MM.1S (cell line): ENCODE measurements at regions not wholly inside any gene's neighbourhood (a gene's known extent, or its start where the extent isn't known, plus 50 kb on each side); places are given as distances from the start of the nearest gene placed in this dataset.

Source experiments
- DNase-seq: peaks from one replicate; pipeline ENCODE4 v3.0.0-alpha.2; 2015
- H2AFZ ChIP-seq: fragments of 300-600 bp; sonication (generic); 2 replicates; pipeline ENCODE4 v1.6.0; 2016; ENCODE audit warnings: antibody characterized with exemption, low read length
- H3F3A ChIP-seq: fragments of 300-600 bp; sonication (generic); 2 replicates; pipeline ENCODE4 v1.6.1; 2016; ENCODE audit warnings: mild to moderate bottlenecking, antibody characterized with exemption, low read length, moderate library complexity, mixed read lengths; ENCODE audit not compliant: insufficient read depth
- H3K27ac ChIP-seq: fragments of 300-600 bp; sonication (generic); 2 replicates; pipeline ENCODE4 v1.5.1; 2016; ENCODE audit warnings: mild to moderate bottlenecking, low read length
- H3K27me3 ChIP-seq: fragments of 300-600 bp; sonication (generic); replicated peaks from 2 replicates; pipeline ENCODE4 v1.6.0; 2016; ENCODE audit warnings: low read length; ENCODE audit not compliant: insufficient read depth
- H3K36me3 ChIP-seq: fragments of 300-600 bp; sonication (generic); replicated peaks from 2 replicates; pipeline ENCODE4 v1.6.1; 2016; ENCODE audit warnings: mild to moderate bottlenecking, low read length, mixed read lengths; ENCODE audit not compliant: insufficient read depth
- H3K4me1 ChIP-seq: fragments of 300-600 bp; sonication (generic); 2 replicates; pipeline ENCODE4 v1.6.1; 2016; ENCODE audit warnings: low read length, mixed read lengths
- H3K4me2 ChIP-seq: fragments of 300-600 bp; sonication (generic); 2 replicates; pipeline ENCODE4 v1.6.0; 2016; ENCODE audit warnings: low read depth, low read length
- H3K4me3 ChIP-seq: fragments of 300-600 bp; sonication (generic); 2 replicates; pipeline ENCODE4 v1.5.1; 2016; ENCODE audit warnings: low read length, mixed read lengths
- H3K79me2 ChIP-seq: fragments of 300-600 bp; sonication (generic); 2 replicates; pipeline ENCODE4 v1.6.1; 2016; ENCODE audit warnings: mixed run types, low read length, mixed read lengths
- H3K9ac ChIP-seq: fragments of 300-600 bp; sonication (generic); 2 replicates; pipeline ENCODE4 v1.6.1; 2016; ENCODE audit warnings: low read length, mixed read lengths
- H3K9me2 ChIP-seq: fragments of 300-600 bp; sonication (generic); replicated peaks from 2 replicates; pipeline ENCODE4 v1.6.1; 2016; ENCODE audit warnings: mild to moderate bottlenecking, low read length, mixed read lengths; ENCODE audit not compliant: insufficient read depth
- H3K9me3 ChIP-seq: fragments of 300-600 bp; sonication (generic); replicated peaks from 2 replicates; pipeline ENCODE4 v1.6.1; 2016; ENCODE audit warnings: mild to moderate bottlenecking, low read length, mixed read lengths; ENCODE audit not compliant: insufficient read depth
- H4K20me1 ChIP-seq: fragments of 300-600 bp; sonication (generic); 2 replicates; pipeline ENCODE4 v1.6.1; 2016; ENCODE audit warnings: mild to moderate bottlenecking, low read length, moderate library complexity, mixed read lengths; ENCODE audit not compliant: insufficient read depth
- EZH2 ChIP-seq: fragments of 300-600 bp; sonication (generic); optimal IDR thresholded peaks from 2 replicates; pipeline ENCODE3; 2017; ENCODE audit warnings: low read depth, mild to moderate bottlenecking, antibody characterized with exemption, low read length, mixed read lengths
- EZH2phosphoT487 ChIP-seq: fragments of 300-600 bp; sonication (generic); IDR thresholded peaks from 2 replicates; pipeline ENCODE4 v1.6.1; 2018; ENCODE audit warnings: antibody characterized with exemption, low read length
- TF ChIP-seq, protein P1 (sequence below): fragments of 300-600 bp; sonication (generic); IDR thresholded peaks from 2 replicates; pipeline ENCODE4 v1.5.1; 2016; ENCODE audit warnings: antibody characterized with exemption, low read length, mixed read lengths

DNA sequence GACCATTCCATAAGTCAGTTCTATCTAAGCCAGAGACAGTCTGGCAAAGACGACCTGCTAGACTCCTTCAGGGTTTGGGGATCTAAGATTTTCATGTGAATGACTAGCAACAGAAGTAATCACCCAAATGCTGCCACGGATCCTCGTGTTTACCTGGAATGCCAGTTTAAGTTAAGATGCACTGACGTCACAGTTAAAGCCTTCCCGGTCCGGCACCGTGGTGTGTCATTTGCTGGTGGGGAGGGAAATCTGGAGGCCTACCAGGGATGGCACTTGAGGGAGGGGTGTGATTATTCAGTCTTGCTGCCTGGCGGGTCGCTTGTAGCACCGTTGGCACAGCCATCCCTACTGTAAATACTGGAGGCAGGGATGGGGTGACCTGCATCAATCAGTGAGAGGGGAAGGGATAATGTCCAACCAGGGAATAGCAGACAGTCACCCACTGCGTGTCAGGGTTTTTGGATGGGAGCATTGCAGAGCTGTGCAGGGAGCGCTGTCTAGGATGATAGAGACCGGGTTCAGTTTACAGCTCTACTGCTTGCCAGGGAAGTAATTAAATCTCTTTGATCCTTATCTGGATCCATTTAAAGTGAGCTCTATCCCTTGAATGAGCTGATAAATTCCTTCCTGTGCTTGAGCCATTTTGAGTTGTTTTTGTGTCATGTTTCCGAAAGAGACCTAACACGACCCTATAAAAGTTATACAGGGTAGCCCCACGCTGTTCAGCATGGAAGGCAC lies 764.7 kb upstream of the EEF2KMT start:
- H2AFZ ChIP-seq: no peak overlapping the region
- H3K27ac ChIP-seq: no peak overlapping the region
- no peaks in the 10 kb centered on the region for H3K9me3 ChIP-seq
- H3K36me3 ChIP-seq: no peaks in the 10 kb centered on the region
- no peak for DNase-seq
- H3K4me3 ChIP-seq: no peak overlapping the region
- H3K9me2 ChIP-seq: no peaks in the 10 kb centered on the region
- H4K20me1 ChIP-seq: no peaks in the 10 kb centered on the region
- TF ChIP-seq EZH2phosphoT487 (no peak), EZH2 (no peak)
- H3K79me2 ChIP-seq: no peaks in the 10 kb centered on the region
- no peak overlapping the region for H3K4me2 ChIP-seq
- no peak overlapping the region for H3K9ac ChIP-seq
- peaks cover 20% of the 10 kb centered on the region for H3K4me1 ChIP-seq
- H3F3A ChIP-seq: no peaks in the 10 kb centered on the region
- H3K27me3 ChIP-seq: no peaks in the 10 kb centered on the region

DNA sequence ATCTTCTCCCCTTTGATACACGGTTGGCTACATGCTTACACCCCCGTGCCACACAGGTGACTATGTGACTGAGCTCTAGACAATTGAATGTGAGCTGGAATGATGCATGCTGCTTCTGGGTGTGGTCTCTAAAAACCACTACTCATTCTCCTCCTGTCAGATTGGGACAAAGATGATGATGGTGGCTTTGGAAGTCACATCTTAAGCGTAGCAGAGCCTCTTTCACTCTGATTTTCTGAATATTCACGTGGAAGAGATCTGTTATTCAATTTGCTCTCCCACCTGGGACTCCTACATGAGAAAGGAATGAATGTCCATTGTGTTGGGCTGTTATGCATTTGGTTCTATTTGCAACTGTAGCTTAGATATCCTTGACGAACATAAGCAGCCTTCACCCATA lies 763.6 kb upstream of the EEF2KMT start:
- Histone ChIP-seq H3K4me3 (no peak overlapping the region), H3F3A (no peaks in the 10 kb centered on the region), H3K36me3 (no peaks in the 10 kb centered on the region), H3K9ac (no peak overlapping the region), H3K79me2 (no peaks in the 10 kb centered on the region), H3K9me3 (no peaks in the 10 kb centered on the region), H3K9me2 (no peaks in the 10 kb centered on the region), H3K4me1 (peaks cover 19% of the 10 kb centered on the region), H3K27ac (no peak overlapping the region), H3K27me3 (no peaks in the 10 kb centered on the region), H4K20me1 (no peaks in the 10 kb centered on the region), H2AFZ (no peak overlapping the region), H3K4me2 (no peak overlapping the region)
- TF ChIP-seq EZH2: no peak
- TF ChIP-seq, protein P1, sequence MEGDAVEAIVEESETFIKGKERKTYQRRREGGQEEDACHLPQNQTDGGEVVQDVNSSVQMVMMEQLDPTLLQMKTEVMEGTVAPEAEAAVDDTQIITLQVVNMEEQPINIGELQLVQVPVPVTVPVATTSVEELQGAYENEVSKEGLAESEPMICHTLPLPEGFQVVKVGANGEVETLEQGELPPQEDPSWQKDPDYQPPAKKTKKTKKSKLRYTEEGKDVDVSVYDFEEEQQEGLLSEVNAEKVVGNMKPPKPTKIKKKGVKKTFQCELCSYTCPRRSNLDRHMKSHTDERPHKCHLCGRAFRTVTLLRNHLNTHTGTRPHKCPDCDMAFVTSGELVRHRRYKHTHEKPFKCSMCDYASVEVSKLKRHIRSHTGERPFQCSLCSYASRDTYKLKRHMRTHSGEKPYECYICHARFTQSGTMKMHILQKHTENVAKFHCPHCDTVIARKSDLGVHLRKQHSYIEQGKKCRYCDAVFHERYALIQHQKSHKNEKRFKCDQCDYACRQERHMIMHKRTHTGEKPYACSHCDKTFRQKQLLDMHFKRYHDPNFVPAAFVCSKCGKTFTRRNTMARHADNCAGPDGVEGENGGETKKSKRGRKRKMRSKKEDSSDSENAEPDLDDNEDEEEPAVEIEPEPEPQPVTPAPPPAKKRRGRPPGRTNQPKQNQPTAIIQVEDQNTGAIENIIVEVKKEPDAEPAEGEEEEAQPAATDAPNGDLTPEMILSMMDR: no peak
- TF ChIP-seq EZH2phosphoT487: no peak
- DNase-seq: no peak

DNA sequence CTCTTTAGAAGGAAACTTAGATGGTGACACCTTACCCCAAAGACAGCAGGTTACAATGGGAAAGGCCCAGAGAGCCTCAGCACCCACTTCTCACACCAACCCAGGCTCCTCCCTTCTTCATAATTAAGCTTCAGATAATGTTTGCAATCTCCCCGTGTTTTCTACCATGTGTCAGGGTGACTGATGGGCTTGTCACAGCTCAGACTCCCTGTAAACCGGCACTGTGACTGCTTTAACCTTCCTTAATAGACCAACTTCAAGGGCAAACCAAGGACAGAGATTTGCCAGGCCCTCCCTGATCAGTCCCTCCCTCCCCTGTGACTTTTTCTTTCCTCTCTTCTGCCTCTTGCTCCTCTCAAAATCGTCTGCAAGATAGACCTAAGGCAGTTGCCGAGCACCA lies 760.6 kb upstream of the EEF2KMT start:
- H3K36me3 ChIP-seq: no peaks in the 10 kb centered on the region
- no peaks in the 10 kb centered on the region for H3K9me2 ChIP-seq
- no peak overlapping the region for H3K9ac ChIP-seq
- no peaks in the 10 kb centered on the region for H3K9me3 ChIP-seq
- H4K20me1 ChIP-seq: no peaks in the 10 kb centered on the region
- no peaks in the 10 kb centered on the region for H3K27me3 ChIP-seq
- H3K79me2 ChIP-seq: no peaks in the 10 kb centered on the region
- DNase-seq: no peak
- TF ChIP-seq EZH2phosphoT487 (no peak), EZH2 (no peak)
- TF ChIP-seq, protein P1: no peak
- peaks cover 20% of the 10 kb centered on the region for H3K4me1 ChIP-seq
- H2AFZ ChIP-seq: no peak overlapping the region
- no peak overlapping the region for H3K4me3 ChIP-seq
- H3F3A ChIP-seq: no peaks in the 10 kb centered on the region
- H3K4me2 ChIP-seq: no peak overlapping the region
- no peak overlapping the region for H3K27ac ChIP-seq

DNA sequence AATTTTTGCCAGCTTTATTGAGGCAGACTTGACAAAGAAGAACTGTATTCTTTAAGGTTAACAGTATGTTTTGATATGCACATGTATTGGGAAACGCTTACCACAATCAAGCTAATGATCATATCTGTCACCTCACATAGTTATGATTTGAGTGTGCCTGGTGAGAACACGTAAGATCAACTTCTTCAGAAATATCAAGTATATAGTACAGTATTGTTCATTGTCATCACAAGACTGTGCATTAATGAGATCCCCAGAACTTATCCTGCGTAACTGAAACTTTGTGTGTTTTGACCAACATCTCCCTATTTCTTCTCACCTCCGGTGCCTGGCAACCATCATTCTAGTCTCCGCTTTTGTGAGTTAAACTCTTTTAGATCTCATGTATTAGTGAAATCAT lies 756.4 kb upstream of the EEF2KMT start:
- no peak for DNase-seq
- TF ChIP-seq, protein P1: no peak
- TF ChIP-seq EZH2: no peak
- TF ChIP-seq EZH2phosphoT487: no peak
- Histone ChIP-seq H3K4me3 (no peak overlapping the region), H3K4me2 (no peak overlapping the region), H3K4me1 (peaks cover 49% of the 10 kb centered on the region), H3K9ac (no peak overlapping the region), H3K36me3 (no peaks in the 10 kb centered on the region), H3K27me3 (no peaks in the 10 kb centered on the region), H3K9me3 (no peaks in the 10 kb centered on the region), H3F3A (peaks cover 30% of the 10 kb centered on the region), H4K20me1 (no peaks in the 10 kb centered on the region), H3K9me2 (no peaks in the 10 kb centered on the region), H3K27ac (no peak overlapping the region), H3K79me2 (no peaks in the 10 kb centered on the region), H2AFZ (no peak overlapping the region)
